Loucy (cell line): ENCODE measurements at regions not wholly inside any gene's neighbourhood (a gene's known extent, or its start where the extent isn't known, plus 50 kb on each side); places are given as distances from the start of the nearest gene placed in this dataset.
"Not testable (repeated sequence)": the region's sequence is repeated elsewhere in the genome, so short reads cannot be mapped to it uniquely, and the experiment has no call there.

ENCODE experiments used
- CTCF ChIP-seq: fragments of 200-600 bp; sonication (generic); conservative IDR thresholded peaks from 2 replicates; pipeline ENCODE4 v1.5.1; 2014; ENCODE audit warnings: mild to moderate bottlenecking, antibody characterized with exemption, low read length
- EZH2phosphoT487 ChIP-seq: fragments of 200-600 bp; IDR thresholded peaks from 2 replicates; pipeline ENCODE4 v1.6.1; 2018; ENCODE audit warnings: antibody characterized with exemption, mild to moderate bottlenecking, moderate library complexity, borderline replicate concordance

GRCh38 chr6:113070681-113071080 lies 723.6 kb downstream of the RFPL4B start:
- not testable (repeated sequence) for TF ChIP-seq CTCF, EZH2phosphoT487
